NCI-H1092 (cell line): ENCODE measurements at regions not wholly inside any gene's neighbourhood (a gene's known extent, or its start where the extent isn't known, plus 50 kb on each side); places are given as distances from the start of the nearest gene placed in this dataset.
"Not testable (repeated sequence)": the region's sequence is repeated elsewhere in the genome, so short reads cannot be mapped to it uniquely, and the experiment has no call there.

ENCODE experiments used
- DNase-seq: peaks from one replicate; lab custom pipeline; 2025; lab: John Stamatoyannopoulos, UW

- no peak for DNase-seq
These were observed 56.3 kb upstream of the SPEF2 start for GRCh38 chr5:35561396-35561795.

- no peak for DNase-seq
These were observed 59.9 kb upstream of the SPEF2 start for GRCh38 chr5:35557748-35558147.

GRCh38 chr5:35557199-35557598 is 60.5 kb upstream of the SPEF2 start:
- no peak for DNase-seq

- no peak for DNase-seq
These were observed 63.6 kb upstream of the SPEF2 start for GRCh38 chr5:35554016-35554415.

GRCh38 chr5:35545190-35545589 is 72.5 kb upstream of the SPEF2 start:
- no peak for DNase-seq

GRCh38 chr5:35543408-35543807 is 74.3 kb upstream of the SPEF2 start:
- DNase-seq, result no peak

GRCh38 chr5:35540002-35540401 is 77.7 kb upstream of the SPEF2 start:
- DNase-seq, result no peak

- no peak for DNase-seq
These were observed 79.3 kb upstream of the SPEF2 start for GRCh38 chr5:35538198-35538931.

- no peak for DNase-seq
These were observed 84.5 kb upstream of the SPEF2 start for GRCh38 chr5:35533156-35533555.

GRCh38 chr5:35531553-35531952 is 86.1 kb upstream of the SPEF2 start:
- not testable (repeated sequence) for DNase-seq

GRCh38 chr5:35518104-35518503 is 99.6 kb upstream of the SPEF2 start:
- no peak for DNase-seq

GRCh38 chr5:35516271-35516670 is 101.4 kb upstream of the SPEF2 start:
- DNase-seq, result no peak

- no peak for DNase-seq
These were observed 104.1 kb upstream of the SPEF2 start for GRCh38 chr5:35513612-35514011.

- no peak for DNase-seq
These were observed 115.5 kb upstream of the SPEF2 start for GRCh38 chr5:35502206-35502605.

- DNase-seq, result no peak
These were observed 128.9 kb upstream of the SPEF2 start for GRCh38 chr5:35488791-35489190.

- no peak for DNase-seq
These were observed 129.6 kb upstream of the SPEF2 start for GRCh38 chr5:35488055-35488454.

GRCh38 chr5:35487233-35488025 is 130.2 kb upstream of the SPEF2 start:
- DNase-seq, result no peak

GRCh38 chr5:35485487-35485886 is 132.2 kb upstream of the SPEF2 start:
- no peak for DNase-seq

- no peak for DNase-seq
These were observed 133.4 kb upstream of the SPEF2 start for GRCh38 chr5:35484241-35484640.

GRCh38 chr5:35483780-35484179 is 133.9 kb upstream of the SPEF2 start:
- no peak for DNase-seq

GRCh38 chr5:35483191-35483590 is 134.5 kb upstream of the SPEF2 start:
- DNase-seq, result no peak

GRCh38 chr5:35482167-35482755 is 135.4 kb upstream of the SPEF2 start:
- no peak for DNase-seq
